NCI-H2107 treated with DMSO at 0.1 percent for 48 hours (cell line): ENCODE measurements at regions not wholly inside any gene's neighbourhood (a gene's known extent, or its start where the extent isn't known, plus 50 kb on each side); places are given as distances from the start of the nearest gene placed in this dataset.
A peak's percentile ranks its signal among the peaks of the same experiment; 100 is the strongest.

Source experiments
- DNase-seq: peaks from one replicate; lab custom pipeline; 2025; ENCODE audit not compliant: unreplicated experiment; lab: John Stamatoyannopoulos, UW

DNA sequence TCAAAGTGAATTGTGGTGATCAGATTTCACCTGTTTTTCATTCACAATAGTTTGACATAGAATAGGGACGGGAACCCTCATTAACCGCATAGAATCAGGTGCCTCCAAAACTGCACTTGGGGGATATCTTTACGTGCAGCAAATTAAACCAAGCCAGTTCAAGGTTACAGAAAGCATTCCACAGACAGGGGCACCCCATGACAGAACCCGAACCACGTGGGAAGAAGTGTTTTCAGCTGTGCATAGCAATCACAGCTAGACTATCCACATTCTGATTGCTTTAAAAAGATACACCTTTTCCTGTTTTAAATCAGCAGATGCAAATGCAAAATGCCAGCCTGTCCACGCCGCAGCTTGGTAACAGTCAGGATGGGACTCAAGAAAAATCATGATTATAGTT is 205.8 kb downstream of the ANAPC1 start:
- no peak for DNase-seq

- DNase-seq, result no peak
These were observed 205.3 kb downstream of the ANAPC1 start for GRCh38 chr2:111678651-111679050.

GRCh38 chr2:111679202-111679601 is 204.8 kb downstream of the ANAPC1 start:
- DNase-seq, result no peak

DNA sequence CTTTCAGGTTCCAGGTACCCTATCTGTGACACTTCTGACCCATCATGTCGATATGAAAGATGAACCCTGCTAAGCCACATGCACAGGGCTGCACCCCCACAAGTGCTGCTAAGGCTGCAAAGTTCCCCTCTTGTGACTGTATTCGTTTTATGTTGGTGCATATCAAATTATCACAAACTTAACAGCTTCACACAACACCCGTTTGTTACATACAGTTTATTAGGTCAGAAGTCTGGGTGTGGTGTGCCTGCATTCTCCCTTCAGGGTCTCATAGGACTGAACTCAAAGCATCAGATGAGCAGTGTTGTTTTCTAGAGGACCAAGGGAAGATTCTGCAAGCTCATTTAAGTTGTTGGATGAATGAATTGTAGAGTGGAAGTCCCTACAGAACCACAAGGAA is 199.4 kb downstream of the ANAPC1 start:
- DNase-seq, result no peak

- DNase-seq, result no peak
These were observed 198.7 kb downstream of the ANAPC1 start for GRCh38 chr2:111685342-111685741.

GRCh38 chr2:111686994-111687393 is 197.0 kb downstream of the ANAPC1 start:
- no peak for DNase-seq

DNA sequence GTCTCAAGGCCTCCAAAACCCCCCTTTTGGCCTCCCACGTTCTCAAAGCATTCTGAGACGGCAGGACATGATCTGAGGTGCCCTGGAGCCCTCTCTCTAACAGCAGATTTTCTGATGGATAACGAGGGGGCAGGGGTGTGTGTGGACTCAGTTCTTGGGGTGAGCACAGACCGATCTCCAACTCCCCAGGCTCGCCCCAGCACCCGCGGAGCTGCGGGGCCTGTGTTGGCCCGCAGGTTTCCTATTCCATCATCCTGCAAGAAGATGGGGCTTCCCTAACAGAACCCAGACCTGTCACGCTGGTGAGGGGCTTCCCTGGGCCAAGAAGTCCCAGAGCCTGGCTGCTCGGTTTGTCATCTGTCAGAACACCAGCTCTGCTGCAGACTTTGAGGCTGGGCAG is 196.1 kb downstream of the ANAPC1 start:
- DNase-seq, result no peak

DNA sequence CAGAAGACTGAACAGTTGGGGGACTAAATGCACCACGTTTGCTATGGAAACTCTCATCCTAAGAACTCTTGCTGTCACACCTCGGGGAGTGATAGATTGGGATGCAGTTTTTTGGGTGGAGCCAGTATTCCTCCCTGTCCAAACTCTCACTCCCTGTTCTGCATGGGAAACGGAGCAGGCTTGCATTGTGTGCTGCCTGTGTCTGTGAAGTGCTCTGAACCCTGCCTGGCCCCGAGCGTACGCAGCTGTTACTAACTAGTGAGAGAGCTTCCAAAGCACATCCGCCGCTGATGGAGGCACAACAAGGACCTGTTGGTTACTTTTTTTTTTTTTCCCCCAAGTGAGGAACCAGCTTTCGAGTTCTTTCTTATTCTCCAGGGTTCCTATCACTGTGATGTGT is 195.5 kb downstream of the ANAPC1 start:
- DNase-seq, result no peak

DNA sequence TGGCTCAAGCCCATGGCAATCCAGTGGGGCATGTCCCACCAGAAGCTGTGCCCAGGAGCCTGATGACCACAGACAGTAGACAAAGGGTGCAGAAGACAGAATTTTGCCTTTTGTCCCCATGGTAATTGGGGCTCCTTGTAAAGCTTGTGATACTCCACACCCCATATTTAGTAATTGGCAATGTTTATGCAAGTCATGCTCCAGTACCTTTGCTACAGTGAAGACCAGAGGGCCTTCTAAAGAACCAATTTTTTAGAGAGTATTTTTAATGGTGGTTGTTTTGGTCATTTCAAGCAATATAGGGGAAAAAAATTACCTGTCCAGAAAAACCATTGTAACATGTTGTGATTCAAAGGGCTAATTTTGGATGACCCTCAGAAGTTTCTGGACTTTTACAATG is 194.8 kb downstream of the ANAPC1 start:
- DNase-seq, result no peak

DNA sequence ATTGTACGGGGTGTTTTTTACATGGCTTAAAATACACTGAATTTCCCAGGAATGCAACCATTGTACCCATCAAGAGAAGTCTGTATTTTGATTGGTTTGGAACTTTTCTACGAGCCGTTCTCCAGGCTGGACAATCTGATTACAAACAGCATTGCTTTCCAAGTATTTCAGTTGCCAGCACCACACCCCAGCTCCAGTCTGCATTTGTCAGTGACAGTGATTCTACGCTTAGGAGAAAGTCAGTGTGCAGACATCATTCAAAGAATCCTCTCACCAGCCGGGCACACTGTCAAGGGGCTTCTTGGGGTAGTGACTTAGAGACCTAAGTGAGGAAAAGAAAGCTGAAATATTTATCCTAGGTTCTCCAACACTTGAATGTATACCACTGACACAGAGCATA is 194.1 kb downstream of the ANAPC1 start:
- DNase-seq, result no peak

- DNase-seq, result no peak
These were observed 192.7 kb downstream of the ANAPC1 start for GRCh38 chr2:111691164-111691875.

DNA sequence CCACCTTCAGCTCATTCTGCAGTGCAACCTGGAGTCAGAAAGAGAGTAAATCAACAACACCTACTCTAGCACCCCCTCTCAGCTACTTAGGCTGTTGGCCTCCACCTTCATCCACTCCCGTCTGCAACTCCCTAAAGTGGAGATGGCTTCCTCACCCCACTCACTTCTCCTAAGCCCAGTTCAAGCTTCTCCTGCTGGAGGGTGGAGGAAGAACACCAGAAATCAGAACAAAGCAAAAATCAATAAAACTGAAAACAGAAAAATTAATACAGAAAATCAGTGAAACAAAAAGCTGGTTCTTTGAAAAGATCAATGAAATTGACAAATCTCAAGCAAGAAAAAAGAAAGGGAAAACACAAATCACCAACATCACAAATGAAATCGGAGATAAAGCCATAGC is 191.7 kb downstream of the ANAPC1 start:
- DNase-seq, result no peak

DNA sequence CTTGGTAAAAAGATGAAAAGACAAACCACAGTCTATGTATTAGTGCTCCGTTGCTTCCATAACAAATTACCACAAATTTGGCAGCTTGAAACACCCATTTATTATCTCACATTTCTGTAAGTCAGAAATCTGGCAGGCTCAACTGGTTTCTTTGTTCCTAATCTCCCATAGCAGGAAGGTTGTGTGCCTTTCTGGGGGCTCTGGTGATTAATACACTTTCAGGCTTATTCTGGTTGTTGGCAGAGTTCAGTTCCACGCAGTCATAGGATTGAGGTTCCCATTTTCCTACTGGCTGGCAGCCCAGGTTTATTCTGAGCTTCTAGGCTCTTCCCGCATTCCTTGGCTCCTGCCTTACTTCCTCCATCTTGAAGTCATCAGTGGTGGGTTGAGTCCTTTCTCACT is 189.3 kb downstream of the ANAPC1 start:
- DNase-seq, result no peak

DNA sequence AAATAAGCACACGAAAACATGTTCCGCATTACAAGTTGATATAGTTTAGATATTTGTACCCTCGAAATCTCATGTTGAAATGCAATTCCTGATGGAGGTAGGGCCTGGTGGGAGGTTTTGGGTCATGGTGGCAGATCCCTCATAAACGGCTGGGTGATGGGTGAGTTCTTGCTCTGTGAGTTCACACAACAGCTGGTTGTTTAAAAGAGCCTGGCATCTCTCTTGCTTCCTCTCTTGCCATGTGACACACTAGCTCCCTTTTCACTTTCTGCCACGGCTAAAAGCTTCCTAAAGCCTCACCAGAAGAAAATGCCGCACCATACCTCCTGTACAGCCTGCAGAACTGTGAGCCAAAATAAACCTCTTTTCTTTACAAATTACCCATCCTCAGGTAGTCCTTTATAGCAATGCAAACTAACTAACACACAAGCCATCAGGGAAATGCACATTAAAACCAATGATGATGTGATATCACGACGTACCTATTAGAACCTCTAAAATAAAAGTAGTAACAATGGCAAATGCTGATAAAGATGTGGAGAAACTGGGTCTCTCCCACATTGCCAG is 188.5 kb downstream of the ANAPC1 start:
- DNase-seq, result no peak

DNA sequence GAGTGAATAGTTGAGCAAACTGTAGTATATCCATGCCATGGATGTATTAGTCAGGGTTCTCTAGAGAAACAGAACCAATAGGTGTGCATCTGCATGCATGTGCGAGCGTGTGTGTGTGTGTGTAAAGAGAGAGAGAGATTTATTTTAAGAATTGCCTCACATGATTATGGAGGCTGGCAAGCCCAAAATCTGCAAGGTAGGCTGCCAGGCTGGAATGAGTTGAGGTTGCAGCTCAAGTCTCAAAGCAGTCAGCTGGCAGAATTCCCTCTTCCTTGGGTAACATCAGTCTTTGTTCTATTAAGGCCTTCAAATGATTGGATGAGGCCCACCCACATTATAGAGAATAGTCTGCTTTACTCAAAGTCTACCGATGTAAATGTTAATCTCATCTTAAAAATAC is 187.8 kb downstream of the ANAPC1 start:
- no peak for DNase-seq

DNA sequence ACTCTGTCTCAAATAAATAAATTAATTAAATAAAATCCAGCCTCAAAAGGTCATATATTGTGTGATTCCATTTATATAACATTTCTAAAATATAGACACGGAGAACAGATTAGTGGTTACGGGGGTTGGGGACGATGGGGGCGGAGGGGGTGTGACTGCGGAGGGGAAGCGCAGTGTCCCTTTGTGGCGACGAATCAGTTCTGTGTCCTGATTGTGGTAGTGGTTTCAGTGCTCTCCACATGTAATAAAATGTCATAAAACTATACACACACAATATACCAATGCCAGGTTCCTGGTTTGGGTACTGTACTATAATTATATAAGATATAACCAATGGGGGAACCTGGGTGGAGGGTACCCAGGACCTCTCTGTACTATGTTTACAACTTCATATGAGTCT is 186.4 kb downstream of the ANAPC1 start:
- no peak for DNase-seq

GRCh38 chr2:111698089-111698488 is 185.9 kb downstream of the ANAPC1 start:
- DNase-seq, result no peak

- DNase-seq, result peak; percentile 89
These were observed 185.0 kb downstream of the ANAPC1 start for GRCh38 chr2:111698743-111699554.

DNA sequence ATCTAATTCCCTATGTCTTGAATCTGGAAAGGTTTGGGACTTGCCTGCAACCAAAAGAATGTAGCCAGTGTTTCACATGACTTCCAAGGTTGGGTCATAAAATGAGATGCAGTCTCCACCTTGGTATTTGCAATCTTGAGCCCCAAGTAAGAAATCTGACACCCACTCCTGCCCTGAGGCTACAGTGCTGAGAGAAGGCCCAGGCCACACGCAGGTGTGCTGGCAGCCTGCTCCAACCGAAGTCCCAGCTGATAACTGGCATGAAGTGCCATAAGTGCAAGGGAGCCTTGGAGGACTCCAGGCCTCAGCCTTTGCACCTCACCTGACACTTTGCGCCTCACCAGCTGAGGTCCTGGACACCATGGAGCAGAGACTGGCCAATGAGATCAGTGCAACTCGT is 182.7 kb downstream of the ANAPC1 start:
- DNase-seq, result no peak

GRCh38 chr2:111701798-111702118 is 182.2 kb downstream of the ANAPC1 start:
- no peak for DNase-seq

DNA sequence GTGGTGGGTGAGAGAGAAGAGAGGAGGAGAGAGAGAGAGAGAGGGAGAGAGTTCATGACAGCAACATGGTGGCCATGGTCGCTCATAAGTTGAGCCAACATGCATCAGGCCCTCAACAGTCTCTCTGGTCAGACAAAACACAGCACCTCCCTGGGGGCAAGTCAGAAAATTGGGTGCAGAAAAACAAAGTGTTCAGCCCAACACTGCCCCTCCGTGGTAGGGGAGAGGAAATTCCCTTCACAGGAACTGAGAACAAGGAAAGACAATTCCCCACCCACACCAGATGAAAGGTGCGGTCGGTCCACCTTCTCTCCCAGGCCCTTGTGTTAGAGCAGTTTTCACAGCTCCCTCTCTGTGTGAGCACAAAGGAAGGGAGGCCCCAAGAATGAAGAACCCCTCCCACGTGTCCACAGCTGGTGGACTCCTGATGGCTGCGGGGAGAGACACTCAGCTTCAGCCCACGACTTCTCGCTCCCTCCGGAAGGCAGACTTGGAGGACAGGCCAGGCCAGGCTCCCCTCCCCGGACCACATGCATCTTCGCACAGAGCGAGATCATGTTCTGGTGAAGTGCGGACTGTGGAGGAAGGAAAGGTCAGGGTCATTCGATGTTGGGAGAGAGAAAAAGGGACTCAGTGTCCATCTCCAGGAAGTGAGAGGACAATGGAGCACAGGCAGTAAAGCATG is 181.7 kb downstream of the ANAPC1 start:
- DNase-seq, result peak; percentile 66

DNA sequence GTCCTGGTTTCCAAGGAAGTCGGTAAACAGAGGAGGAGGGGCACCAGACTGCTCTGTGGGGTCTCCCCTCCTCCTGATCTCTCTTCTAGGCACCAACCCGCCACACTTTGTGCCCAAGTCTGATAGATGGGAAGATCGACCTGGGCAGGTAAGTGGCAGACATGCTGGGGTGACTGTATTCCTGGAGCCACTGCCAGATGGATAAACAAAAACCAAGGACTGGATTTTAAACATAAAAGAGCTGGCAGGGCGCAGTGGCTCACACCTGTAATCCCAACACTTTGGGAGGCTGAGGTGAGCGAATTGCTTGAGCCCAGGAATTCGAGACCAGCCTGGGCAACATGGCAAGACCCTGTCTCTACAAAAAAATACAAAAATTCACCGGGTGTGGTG is 181.2 kb downstream of the ANAPC1 start:
- DNase-seq, result no peak
